Nephron progenitor cell (in vitro differentiated cells): ENCODE measurements at regions not wholly inside any gene's neighbourhood (a gene's known extent, or its start where the extent isn't known, plus 50 kb on each side); places are given as distances from the start of the nearest gene placed in this dataset.

Experiments used
- DNase-seq: peaks from one replicate; pipeline ENCODE4 v3.0.0; 2021
- H3K27ac Mint-ChIP-seq: 2 replicates; pipeline ENCODE4 v1.8.0; 2021; ENCODE audit warnings: mild to moderate bottlenecking, moderate library complexity, mixed read lengths
- H3K27me3 Mint-ChIP-seq: 2 replicates; pipeline ENCODE4 v1.8.0; 2021; ENCODE audit warnings: mild to moderate bottlenecking, low read depth, mixed read lengths; ENCODE audit not compliant: poor library complexity
- H3K36me3 Mint-ChIP-seq: 2 replicates; pipeline ENCODE4 v1.8.0; 2021; ENCODE audit warnings: low read depth, mixed read lengths
- H3K4me1 Mint-ChIP-seq: 2 replicates; pipeline ENCODE4 v1.8.0; 2021; ENCODE audit warnings: mixed read lengths
- H3K4me3 Mint-ChIP-seq: 2 replicates; pipeline ENCODE4 v1.8.0; 2021; ENCODE audit warnings: mild to moderate bottlenecking, moderate library complexity, mixed read lengths
- H3K9me3 Mint-ChIP-seq: 2 replicates; pipeline ENCODE4 v1.8.0; 2021; ENCODE audit warnings: mild to moderate bottlenecking, moderate library complexity, mixed read lengths
- TF ChIP-seq, protein P1 (sequence below): fragments of 200-600 bp; sonication (generic); IDR thresholded peaks from 2 replicates; pipeline ENCODE4 v1.5.0; 2021; ENCODE audit warnings: antibody characterized with exemption

GRCh38 chr4:115360431-115360830 is 247.0 kb upstream of the NDST4 start:
- no peak for DNase-seq
- Mint-ChIP-seq H3K27me3 (no peaks in the 10 kb centered on the region), H3K27ac (peak overlapping the region; percentile 8), H3K36me3 (no peaks in the 10 kb centered on the region), H3K9me3 (peaks cover 4% of the 10 kb centered on the region), H3K4me1 (peaks cover 4% of the 10 kb centered on the region), H3K4me3 (no peak overlapping the region)
- TF ChIP-seq, protein P1, sequence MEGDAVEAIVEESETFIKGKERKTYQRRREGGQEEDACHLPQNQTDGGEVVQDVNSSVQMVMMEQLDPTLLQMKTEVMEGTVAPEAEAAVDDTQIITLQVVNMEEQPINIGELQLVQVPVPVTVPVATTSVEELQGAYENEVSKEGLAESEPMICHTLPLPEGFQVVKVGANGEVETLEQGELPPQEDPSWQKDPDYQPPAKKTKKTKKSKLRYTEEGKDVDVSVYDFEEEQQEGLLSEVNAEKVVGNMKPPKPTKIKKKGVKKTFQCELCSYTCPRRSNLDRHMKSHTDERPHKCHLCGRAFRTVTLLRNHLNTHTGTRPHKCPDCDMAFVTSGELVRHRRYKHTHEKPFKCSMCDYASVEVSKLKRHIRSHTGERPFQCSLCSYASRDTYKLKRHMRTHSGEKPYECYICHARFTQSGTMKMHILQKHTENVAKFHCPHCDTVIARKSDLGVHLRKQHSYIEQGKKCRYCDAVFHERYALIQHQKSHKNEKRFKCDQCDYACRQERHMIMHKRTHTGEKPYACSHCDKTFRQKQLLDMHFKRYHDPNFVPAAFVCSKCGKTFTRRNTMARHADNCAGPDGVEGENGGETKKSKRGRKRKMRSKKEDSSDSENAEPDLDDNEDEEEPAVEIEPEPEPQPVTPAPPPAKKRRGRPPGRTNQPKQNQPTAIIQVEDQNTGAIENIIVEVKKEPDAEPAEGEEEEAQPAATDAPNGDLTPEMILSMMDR: no peak

GRCh38 chr4:115357776-115358175 is 244.4 kb upstream of the NDST4 start:
- no peak overlapping the region for H3K27ac Mint-ChIP-seq

GRCh38 chr4:115356176-115356575 is 242.8 kb upstream of the NDST4 start:
- H3K4me3 Mint-ChIP-seq: no peak overlapping the region
- peaks cover 4% of the 10 kb centered on the region for H3K4me1 Mint-ChIP-seq
- peaks cover 5% of the 10 kb centered on the region for H3K27me3 Mint-ChIP-seq
- TF ChIP-seq, protein P1: no peak
- no peaks in the 10 kb centered on the region for H3K36me3 Mint-ChIP-seq
- peaks cover 39% of the 10 kb centered on the region for H3K9me3 Mint-ChIP-seq
- H3K27ac Mint-ChIP-seq: no peak overlapping the region
- DNase-seq: no peak

More at GRCh38 chr4:115357776-115358175, 244.4 kb upstream of the NDST4 start:
- DNase-seq: no peak
- H3K4me1 Mint-ChIP-seq: peaks cover 4% of the 10 kb centered on the region
- H3K9me3 Mint-ChIP-seq: peaks cover 26% of the 10 kb centered on the region
- H3K4me3 Mint-ChIP-seq: no peak overlapping the region
- no peaks in the 10 kb centered on the region for H3K27me3 Mint-ChIP-seq
- H3K36me3 Mint-ChIP-seq: no peaks in the 10 kb centered on the region
- TF ChIP-seq, protein P1: no peak

GRCh38 chr4:115355329-115355728 is 241.9 kb upstream of the NDST4 start:
- no peak overlapping the region for H3K4me3 Mint-ChIP-seq
- peaks cover 5% of the 10 kb centered on the region for H3K27me3 Mint-ChIP-seq
- peaks cover 1% of the 10 kb centered on the region for H3K4me1 Mint-ChIP-seq
- TF ChIP-seq, protein P1: no peak
- H3K9me3 Mint-ChIP-seq: peaks cover 47% of the 10 kb centered on the region
- no peak overlapping the region for H3K27ac Mint-ChIP-seq
- DNase-seq: no peak
- H3K36me3 Mint-ChIP-seq: no peaks in the 10 kb centered on the region

DNA sequence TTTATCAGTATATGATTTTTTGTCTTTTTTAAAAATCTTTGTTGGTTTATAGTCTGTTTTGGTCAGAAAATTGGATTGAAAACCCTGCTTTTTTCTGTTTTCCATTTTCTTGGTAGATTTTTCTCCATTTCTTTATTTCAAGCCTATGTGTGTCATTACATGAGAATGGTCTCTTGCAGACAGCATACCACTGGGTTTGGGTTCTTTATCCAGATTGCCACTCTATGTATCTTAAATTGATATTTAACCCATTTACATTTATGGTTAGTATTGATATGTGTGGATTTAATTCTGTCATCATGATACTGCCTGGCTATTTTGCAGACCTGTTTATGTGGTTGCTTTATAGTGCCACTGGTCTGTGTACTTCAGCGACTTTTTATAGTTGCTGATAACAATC is 239.9 kb upstream of the NDST4 start:
- peaks cover 8% of the 10 kb centered on the region for H3K27me3 Mint-ChIP-seq
- peaks cover 47% of the 10 kb centered on the region for H3K9me3 Mint-ChIP-seq
- H3K36me3 Mint-ChIP-seq: no peaks in the 10 kb centered on the region
- no peak overlapping the region for H3K4me3 Mint-ChIP-seq
- TF ChIP-seq, protein P1: no peak
- no peak for DNase-seq
- no peak overlapping the region for H3K27ac Mint-ChIP-seq
- no peaks in the 10 kb centered on the region for H3K4me1 Mint-ChIP-seq

DNA sequence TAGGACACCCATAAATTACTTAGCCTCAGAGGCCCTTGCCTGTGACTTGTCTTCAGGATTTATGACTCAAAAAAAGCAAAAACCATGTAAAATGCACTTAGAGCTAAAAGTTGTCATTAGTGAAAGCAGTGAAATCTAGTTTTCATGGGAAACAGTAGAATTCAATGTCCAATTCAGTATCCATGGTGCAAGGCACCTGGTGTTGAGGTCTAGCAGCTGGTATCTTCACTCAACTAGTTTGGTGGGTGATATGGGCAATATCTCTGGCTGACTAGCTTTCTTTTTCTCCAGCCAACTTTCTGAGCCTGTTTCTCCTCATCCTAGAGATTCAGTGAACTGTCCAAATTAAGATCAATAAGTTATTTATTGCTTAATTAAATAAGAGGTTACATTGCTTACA is 229.8 kb upstream of the NDST4 start:
- TF ChIP-seq, protein P1: no peak
- Mint-ChIP-seq H3K36me3 (no peaks in the 10 kb centered on the region), H3K4me1 (no peaks in the 10 kb centered on the region), H3K4me3 (no peak overlapping the region), H3K9me3 (no peaks in the 10 kb centered on the region), H3K27ac (no peak overlapping the region), H3K27me3 (no peaks in the 10 kb centered on the region)
- no peak for DNase-seq
